Retinal pigment epithelial cell (primary cell): ENCODE measurements at regions not wholly inside any gene's neighbourhood (a gene's known extent, or its start where the extent isn't known, plus 50 kb on each side); places are given as distances from the start of the nearest gene placed in this dataset.
"Not testable (repeated sequence)": the region's sequence is repeated elsewhere in the genome, so short reads cannot be mapped to it uniquely, and the experiment has no call there.

Experiments
- DNase-seq: peaks from one replicate; pipeline ENCODE4 v3.0.0-alpha.2; 2010; ENCODE audit warnings: low read depth
- H3K4me3 ChIP-seq: 2 replicates; pipeline ENCODE4 v1.5.1; 2011; ENCODE audit warnings: mild to moderate bottlenecking, low read length, control low read depth, moderate library complexity
- CTCF ChIP-seq: conservative IDR thresholded peaks from 2 replicates; pipeline ENCODE4 v1.5.1; 2011; ENCODE audit warnings: low read depth, low read length, control low read depth, inconsistent platforms

- no peak for TF ChIP-seq CTCF
- no peak overlapping the region for H3K4me3 ChIP-seq
- no peak for DNase-seq
Observed at GRCh38 chr2:163974766-163975165, 239.0 kb upstream of the FIGN start.

GRCh38 chr2:163970058-163970813 is 234.4 kb upstream of the FIGN start:
- no peak for DNase-seq

GRCh38 chr2:163964278-163964677 is 228.5 kb upstream of the FIGN start:
- not testable (repeated sequence) for DNase-seq, H3K4me3 ChIP-seq

More at GRCh38 chr2:163970058-163970813, 234.4 kb upstream of the FIGN start:
- TF ChIP-seq CTCF = no peak
- no peak overlapping the region for H3K4me3 ChIP-seq

GRCh38 chr2:163953390-163953907 is 217.6 kb upstream of the FIGN start:
- DNase-seq = no peak
- no peak overlapping the region for H3K4me3 ChIP-seq
- TF ChIP-seq CTCF = no peak

GRCh38 chr2:163951312-163951711 is 215.5 kb upstream of the FIGN start:
- no peak for TF ChIP-seq CTCF
- no peak for DNase-seq
- H3K4me3 ChIP-seq = no peak overlapping the region

GRCh38 chr2:163949693-163950092 is 213.9 kb upstream of the FIGN start:
- no peak for DNase-seq
- no peak for TF ChIP-seq CTCF
- no peak overlapping the region for H3K4me3 ChIP-seq

GRCh38 chr2:163944347-163944737 is 208.5 kb upstream of the FIGN start:
- TF ChIP-seq CTCF = no peak
- DNase-seq = no peak
- no peak overlapping the region for H3K4me3 ChIP-seq
